SK-N-SH (cell line): ENCODE measurements at regions not wholly inside any gene's neighbourhood (a gene's known extent, or its start where the extent isn't known, plus 50 kb on each side); places are given as distances from the start of the nearest gene placed in this dataset.

Source experiments
- CTCF ChIA-PET: fragments of 300-600, 350-600 bp; formaldehyde crosslinking; extraction: SDS; loops from one replicate; lab custom pipeline; 2021; lab: Yijun Ruan, JAX
- POLR2A ChIA-PET: fragments of 350-600 bp; sonication (Branson Sonifier 250); formaldehyde crosslinking; extraction: SDS; loops from one replicate; lab custom pipeline; 2020; ENCODE audit warnings: antibody characterized with exemption, inconsistent platforms; lab: Yijun Ruan, JAX
- DNase-seq: peaks from one replicate; pipeline ENCODE4 v3.0.0; 2012
- H2AFZ ChIP-seq: fragments of 200-600 bp; sonication (generic); 2 replicates; pipeline ENCODE4 v1.8.1; 2016; ENCODE audit warnings: antibody characterized with exemption, mild to moderate bottlenecking, low read depth
- H3F3A ChIP-seq: fragments of 200-600 bp; sonication (generic); replicated peaks from 2 replicates; pipeline ENCODE3; 2016; ENCODE audit warnings: antibody characterized with exemption, mild to moderate bottlenecking; ENCODE audit not compliant: insufficient read depth
- H3K27ac ChIP-seq, 2 experiments: fragments of 200-500 bp in 1 of 2; fragments of 200-600 bp in 1 of 2; sonication (Bioruptor generic) in 1 of 2; sonication (generic), shearing (Covaris generic) in 1 of 2; 2 replicates each; pipeline versions ENCODE4 v1.5.1 to v1.6.1; 2014 to 2016; ENCODE audit warnings: low read depth in 2 of 2, inconsistent platforms in 1 of 2, low read length in 1 of 2, mild to moderate bottlenecking in 1 of 2, mixed read lengths in 1 of 2
- H3K27me3 ChIP-seq: fragments of 200-600 bp; sonication (generic), shearing (Covaris generic); 2 replicates; pipeline ENCODE4 v1.6.1; 2016; ENCODE audit warnings: mixed run types; ENCODE audit not compliant: insufficient read depth
- H3K36me3 ChIP-seq, 2 experiments: fragments of 200-500 bp in 1 of 2; fragments of 200-600 bp in 1 of 2; sonication (Bioruptor generic) in 1 of 2; sonication (generic) in 1 of 2; replicated peaks in 1 of 2; 2 replicates each; pipeline versions ENCODE3 to v1.5.1; 2014 to 2016; ENCODE audit warnings: low read length in 1 of 2, mild to moderate bottlenecking in 1 of 2; ENCODE audit not compliant: insufficient read depth in 2 of 2, control insufficient read depth in 1 of 2
- H3K4me1 ChIP-seq, 2 experiments: fragments of 200-500 bp in 1 of 2; fragments of 200-600 bp in 1 of 2; sonication (Bioruptor generic) in 1 of 2; sonication (generic), shearing (Covaris generic) in 1 of 2; 2 replicates each; pipeline versions ENCODE4 v1.5.1 to v1.6.1; 2014 to 2016; ENCODE audit warnings: low read depth in 1 of 2, low read length in 1 of 2, mixed run types in 1 of 2; ENCODE audit not compliant: insufficient read depth in 2 of 2, control insufficient read depth in 1 of 2
- H3K4me2 ChIP-seq: fragments of 200-600 bp; sonication (generic), shearing (Covaris generic); 2 replicates; pipeline ENCODE4 v1.6.1; 2017; ENCODE audit warnings: mixed run types
- H3K4me3 ChIP-seq, 2 experiments: fragments of 200-500 bp in 1 of 2; fragments of 200-600 bp in 1 of 2; sonication (Bioruptor generic) in 1 of 2; sonication (generic), shearing (Covaris generic) in 1 of 2; 2 replicates each; pipeline versions ENCODE4 v1.5.1 to v1.8.1; 2014 to 2016; ENCODE audit warnings: low read depth in 2 of 2, inconsistent platforms in 1 of 2, low read length in 1 of 2, mild to moderate bottlenecking in 1 of 2, mixed read lengths in 1 of 2, moderate library complexity in 1 of 2
- H3K79me2 ChIP-seq: fragments of 200-600 bp; sonication (generic); 2 replicates; pipeline ENCODE4 v1.8.1; 2017; ENCODE audit warnings: mild to moderate bottlenecking; ENCODE audit not compliant: insufficient read depth
- H3K9ac ChIP-seq: fragments of 200-600 bp; sonication (generic); 2 replicates; pipeline ENCODE4 v1.6.1; 2017; ENCODE audit warnings: mixed run types
- H3K9me2 ChIP-seq: fragments of 200-600 bp; sonication (generic); 2 replicates; pipeline ENCODE4 v1.6.1; 2017; ENCODE audit warnings: mixed run types
- H3K9me3 ChIP-seq: fragments of 200-600 bp; sonication (generic); 2 replicates; pipeline ENCODE4 v1.6.1; 2017; ENCODE audit warnings: mixed run types, mild to moderate bottlenecking, moderate library complexity
- H4K20me1 ChIP-seq: fragments of 200-600 bp; sonication (generic); 2 replicates; pipeline ENCODE4 v1.6.1; 2017; ENCODE audit warnings: mild to moderate bottlenecking, mixed run types; ENCODE audit not compliant: insufficient read depth
- CHD2 ChIP-seq: fragments of 150-350 bp; IDR thresholded peaks from 2 replicates; pipeline ENCODE4 v1.6.1; 2018; ENCODE audit warnings: low read length; ENCODE audit not compliant: partially characterized antibody
- ELF1 ChIP-seq: IDR thresholded peaks from 2 replicates; pipeline ENCODE4 v1.4.0; 2012
- EP300 ChIP-seq, 2 experiments: IDR thresholded peaks; 2 replicates each; pipeline versions ENCODE4 v1.4.0 to v1.6.1; 2012; ENCODE audit warnings: borderline replicate concordance in 1 of 2, low read depth in 1 of 2, low read length in 1 of 2
- GATA2 ChIP-seq: sonication (generic); formaldehyde crosslinking; IDR thresholded peaks from 2 replicates; pipeline ENCODE4 v1.5.0; 2020; ENCODE audit warnings: mild to moderate bottlenecking, missing genetic modification reagents
- JUND ChIP-seq: IDR thresholded peaks from 2 replicates; pipeline ENCODE4 v1.4.0; 2012
- MAX ChIP-seq: IDR thresholded peaks from 2 replicates; pipeline ENCODE4 v1.4.0; 2012; ENCODE audit warnings: low read depth
- MEF2A ChIP-seq: IDR thresholded peaks from 2 replicates; pipeline ENCODE4 v1.4.0; 2012; ENCODE audit warnings: low read depth, borderline replicate concordance
- MXI1 ChIP-seq: IDR thresholded peaks from 2 replicates; pipeline ENCODE4 v1.6.1; 2012; ENCODE audit warnings: mild to moderate bottlenecking, low read depth, low read length, improper control_type of control experiment
- PBX3 ChIP-seq: IDR thresholded peaks from 2 replicates; pipeline ENCODE4; 2012
- POLR2AphosphoS5 ChIP-seq: IDR thresholded peaks from 2 replicates; pipeline ENCODE4 v1.6.1; 2012; ENCODE audit warnings: low read depth, low read length
- RAD21 ChIP-seq: IDR thresholded peaks from 2 replicates; pipeline ENCODE4 v1.6.1; 2012; ENCODE audit warnings: mild to moderate bottlenecking, low read length
- RXRA ChIP-seq: IDR thresholded peaks from 2 replicates; pipeline ENCODE4 v1.4.0; 2012; ENCODE audit warnings: low read depth, mild to moderate bottlenecking, borderline replicate concordance
- SMC3 ChIP-seq: IDR thresholded peaks from 2 replicates; pipeline ENCODE4 v1.6.1; 2012; ENCODE audit warnings: low read depth, low read length, improper control_type of control experiment
- TEAD4 ChIP-seq: IDR thresholded peaks from 2 replicates; pipeline ENCODE4 v1.4.0; 2012; ENCODE audit warnings: mild to moderate bottlenecking, borderline replicate concordance; ENCODE audit not compliant: insufficient read depth
- USF1 ChIP-seq: IDR thresholded peaks from 2 replicates; pipeline ENCODE4 v1.4.0; 2012; ENCODE audit warnings: low read depth, borderline replicate concordance
- YY1 ChIP-seq: IDR thresholded peaks from 2 replicates; pipeline ENCODE4 v1.4.0; 2012; ENCODE audit warnings: low read depth, mild to moderate bottlenecking
- ZBTB33 ChIP-seq: IDR thresholded peaks from 2 replicates; pipeline ENCODE4 v1.4.0; 2012; ENCODE audit warnings: low read depth, borderline replicate concordance
- WGBS: methylation state at CpG from one replicate; pipeline ENCODE4 v1.1.6; 2017; ENCODE audit warnings: low lambda C conversion rate; 5-methylcytosine and 5-hydroxymethylcytosine counted together

GRCh38 chr12:61996717-61997116 lies 263.5 kb upstream of the USP15 start:
- no peak for TF ChIP-seq RXRA
- TF ChIP-seq EP300 (IDR thresholded peaks at IDR 0.05; ENCODE audit: borderline replicate concordance in 1 of 2, low read depth in 1 of 2, low read length in 1 of 2) = no peak
- no peak for TF ChIP-seq PBX3
- TF ChIP-seq SMC3 = no peak
- TF ChIP-seq MXI1 = no peak
- TF ChIP-seq RAD21 = no peak
- TF ChIP-seq CHD2 = no peak
- TF ChIP-seq POLR2AphosphoS5 = no peak
- no peak for TF ChIP-seq MAX
- TF ChIP-seq USF1 = no peak
- TF ChIP-seq MEF2A = no peak
- TF ChIP-seq GATA2 = no peak
- no peak for TF ChIP-seq TEAD4
- no peak for TF ChIP-seq YY1
- no peak for TF ChIP-seq ZBTB33
- TF ChIP-seq ELF1 = no peak
- no peak for TF ChIP-seq JUND
- Histone ChIP-seq H3K27me3 (no peaks in the 10 kb centered on the region), H3K4me3 (no peak overlapping the region), H2AFZ (no peak overlapping the region), H3K4me1 (0 out of 4 replicates have a peak, but pooled peaks cover 0 to 3% of the 10 kb centered on the region in 2 experiments), H3K79me2 (no peaks in the 10 kb centered on the region), H3K9me3 (no peaks in the 10 kb centered on the region), H4K20me1 (no peaks in the 10 kb centered on the region), H3K27ac (no peak overlapping the region), H3K9me2 (no peaks in the 10 kb centered on the region), H3K36me3 (no peaks in the 10 kb centered on the region), H3K9ac (no peak overlapping the region), H3F3A (no peaks in the 10 kb centered on the region), H3K4me2 (no peak overlapping the region)
- POLR2A ChIA-PET = no interaction called here
- no peak for DNase-seq
- 6% methylated on average over 1 of the region's 1 CpG for WGBS
- CTCF ChIA-PET = no interaction called here
